Renal pelvis (tissue), 1 donor: ENCODE measurements at regions not wholly inside any gene's neighbourhood (a gene's known extent, or its start where the extent isn't known, plus 50 kb on each side); places are given as distances from the start of the nearest gene placed in this dataset.
"Not testable (repeated sequence)": the region's sequence is repeated elsewhere in the genome, so short reads cannot be mapped to it uniquely, and the experiment has no call there.

Experiments
- DNase-seq: peaks from one replicate; pipeline ENCODE4 v3.0.0-alpha.2; 2013

DNA sequence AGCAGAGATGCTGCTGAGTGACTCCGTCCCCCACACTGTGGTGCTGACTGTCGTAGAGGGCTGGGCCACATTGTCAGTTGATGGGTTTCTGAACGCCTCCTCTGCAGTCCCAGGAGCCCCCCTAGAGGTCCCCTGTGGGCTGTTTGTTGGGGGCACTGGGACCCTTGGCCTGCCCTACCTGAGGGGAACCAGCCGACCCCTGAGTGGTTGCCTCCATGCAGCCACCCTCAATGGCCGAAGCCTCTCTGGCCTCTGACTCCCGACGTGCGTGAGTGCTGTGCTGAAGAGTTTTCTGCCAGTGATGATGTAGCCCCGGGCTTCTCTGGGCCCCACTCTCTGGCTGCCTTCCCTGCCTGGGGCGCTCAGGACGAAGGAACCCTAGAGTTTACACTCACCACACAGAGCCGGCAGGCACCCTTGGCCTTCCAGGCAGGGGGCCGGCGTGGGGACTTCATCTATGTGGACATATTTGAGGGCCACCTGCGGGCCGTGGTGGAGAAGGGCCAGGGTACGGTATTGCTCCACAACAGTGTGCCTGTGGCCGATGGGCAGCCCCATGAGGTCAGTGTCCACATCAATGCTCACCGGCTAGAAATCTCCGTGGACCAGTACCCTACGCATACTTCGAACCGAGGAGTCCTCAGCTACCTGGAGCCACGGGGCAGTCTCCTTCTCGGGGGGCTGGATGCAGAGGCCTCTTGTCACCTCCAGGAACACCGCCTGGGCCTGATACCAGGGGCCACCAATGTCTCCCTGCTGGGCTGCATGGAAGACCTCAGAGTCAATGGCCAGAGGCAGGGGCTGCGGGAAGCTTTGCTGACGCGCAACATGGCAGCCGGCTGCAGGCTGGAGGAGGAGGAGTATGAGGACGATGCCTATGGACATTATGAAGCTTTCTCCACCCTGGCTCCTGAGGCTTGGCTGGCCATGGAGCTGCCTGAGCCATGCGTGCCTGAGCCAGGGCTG is 181.1 kb downstream of the TBC1D2B start:
- DNase-seq = not testable (repeated sequence)

DNA sequence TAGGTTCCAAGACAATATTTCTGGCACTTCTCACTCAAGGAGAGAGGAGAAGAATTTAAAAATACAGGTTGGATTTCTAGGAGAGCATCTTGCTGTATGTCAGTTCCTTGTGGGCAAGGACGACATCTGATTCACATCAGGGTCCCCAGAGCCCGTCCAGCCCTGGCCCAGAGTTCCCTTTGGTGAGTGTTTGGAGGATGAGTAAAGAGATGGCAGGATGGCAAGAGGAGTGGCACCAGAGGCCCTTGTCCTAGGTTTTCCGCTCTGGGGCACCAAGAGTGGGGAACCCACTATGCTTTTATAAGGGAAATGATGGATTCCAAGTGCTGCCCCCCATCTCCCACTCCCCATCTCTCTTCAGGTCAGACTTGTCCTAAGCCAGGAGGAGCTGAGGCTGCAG is 181.8 kb downstream of the TBC1D2B start:
- no peak for DNase-seq

DNA sequence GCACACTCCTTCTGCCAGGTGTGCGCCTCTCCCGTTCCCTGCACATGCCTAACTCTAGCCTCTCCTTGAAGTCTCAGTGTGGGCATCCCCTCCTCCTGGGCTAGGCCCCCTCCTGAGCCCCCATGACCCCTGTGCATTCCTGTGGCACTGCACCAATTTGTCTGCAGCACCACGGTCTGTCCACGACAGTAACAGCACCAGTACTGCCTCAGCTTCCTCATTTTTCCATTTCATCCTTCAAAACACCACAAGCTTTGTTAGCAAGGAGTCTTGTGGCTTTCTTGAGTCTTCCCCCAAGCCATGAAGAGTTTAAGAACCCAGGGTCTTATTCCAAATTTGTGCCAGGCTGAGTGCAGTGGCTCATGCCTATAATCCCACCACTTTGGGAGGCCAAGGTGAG is 182.4 kb downstream of the TBC1D2B start:
- DNase-seq = not testable (repeated sequence)

DNA sequence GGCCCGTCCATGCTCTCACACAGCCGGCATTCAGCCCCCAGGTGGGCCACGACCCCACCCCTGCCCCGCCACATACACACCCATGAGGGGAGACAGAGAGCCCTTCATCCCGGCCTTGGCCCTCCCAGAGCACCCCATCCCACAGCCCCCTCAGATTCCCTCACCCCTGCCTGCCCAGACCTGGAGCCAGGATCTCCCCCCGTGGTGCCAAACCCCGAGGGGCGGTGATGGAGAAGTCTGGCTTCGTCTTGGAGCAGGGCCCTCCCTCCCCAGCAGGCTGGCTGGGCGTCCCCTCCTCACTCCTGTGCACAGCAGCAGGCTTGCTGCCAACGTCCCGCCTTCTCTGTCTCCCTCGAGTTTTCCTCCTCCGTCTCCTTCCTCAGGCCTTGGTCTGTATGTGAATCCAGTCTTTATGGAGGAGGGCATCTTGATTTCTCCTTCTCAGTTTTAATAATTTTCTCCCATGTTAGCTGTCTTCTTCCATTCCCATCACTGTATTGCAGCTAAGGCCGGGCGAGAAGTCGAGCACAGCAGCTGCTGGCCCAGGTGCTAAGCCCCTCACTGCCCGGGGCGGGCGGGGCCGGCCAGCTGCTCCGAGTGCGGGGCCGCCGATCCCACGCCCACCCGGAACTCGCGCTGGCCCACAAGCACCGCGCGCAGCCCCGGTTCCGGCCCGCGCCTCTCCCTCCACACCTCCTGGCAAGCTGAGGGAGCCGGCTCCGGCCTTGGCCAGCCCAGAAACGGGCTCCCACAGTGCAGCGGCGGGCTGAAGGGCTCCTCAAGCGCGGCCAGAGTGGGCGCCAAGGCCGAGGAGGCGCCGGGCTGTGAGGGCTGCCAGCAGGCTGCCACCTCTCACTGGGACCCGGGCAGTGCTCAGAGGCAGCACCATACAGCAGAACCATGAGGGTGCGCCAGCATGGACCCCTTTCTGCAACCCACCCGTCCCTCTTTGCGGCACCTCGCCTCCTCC is 183.6 kb downstream of the TBC1D2B start:
- DNase-seq = not testable (repeated sequence)

DNA sequence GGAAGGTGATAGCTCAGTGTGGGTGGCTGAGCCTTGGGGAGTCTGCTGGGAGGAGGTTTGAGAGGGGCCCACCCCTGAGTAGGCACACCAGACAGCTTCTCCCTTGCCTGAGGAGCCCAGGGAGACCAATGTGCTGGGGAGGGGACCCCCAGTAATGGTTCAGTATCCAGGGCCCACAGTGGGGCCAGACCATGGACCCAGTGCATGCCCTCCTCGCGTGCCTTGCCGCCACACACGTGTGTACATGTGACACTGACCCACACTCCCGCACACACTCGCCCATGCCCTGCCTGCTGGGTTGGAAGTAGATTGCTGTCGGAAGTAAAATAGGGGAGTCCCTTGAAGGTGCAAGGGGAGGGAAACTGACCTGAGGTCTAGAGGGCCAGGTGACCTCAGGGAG is 184.3 kb downstream of the TBC1D2B start:
- not testable (repeated sequence) for DNase-seq

DNA sequence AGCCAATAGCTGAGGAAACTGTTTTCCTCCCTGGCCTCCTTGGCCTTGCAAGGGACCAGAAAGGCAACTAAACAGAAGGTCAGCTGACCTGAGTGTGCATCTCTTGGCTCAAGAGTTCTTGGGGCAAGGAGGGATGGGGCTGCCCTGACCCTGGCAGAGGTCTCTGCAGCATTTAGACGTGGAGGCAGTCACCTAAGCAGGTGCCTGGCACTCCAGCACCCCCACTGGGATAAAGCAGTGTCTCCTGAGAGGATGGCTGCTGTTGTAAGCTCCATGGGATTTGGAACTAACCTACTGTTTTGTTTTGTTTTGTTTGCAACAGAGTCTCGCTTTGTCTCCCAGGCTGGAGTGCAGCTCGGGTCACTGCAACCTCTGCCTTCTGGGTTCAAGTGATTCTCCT is 185.2 kb downstream of the TBC1D2B start:
- DNase-seq = no peak

DNA sequence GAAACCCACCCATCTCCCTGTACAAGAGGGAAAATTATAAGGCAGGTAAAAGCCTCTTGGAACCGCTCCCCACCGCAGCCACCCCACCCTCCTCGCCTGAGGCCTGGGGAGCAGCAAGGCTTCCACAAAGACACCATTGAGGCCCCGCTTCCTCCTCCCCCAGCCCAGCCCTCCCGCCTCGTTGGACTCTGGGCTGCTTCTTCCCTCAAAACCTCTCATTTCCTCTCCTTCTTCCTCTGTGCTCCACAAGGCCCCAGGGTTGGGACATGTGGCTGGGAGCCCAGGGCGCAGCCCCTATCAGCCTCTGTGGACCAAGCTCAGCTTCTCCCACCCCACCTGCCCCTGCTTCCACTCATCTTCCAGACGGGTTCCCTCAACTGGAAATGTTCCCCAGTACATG is 185.6 kb downstream of the TBC1D2B start:
- DNase-seq = not testable (repeated sequence)

DNA sequence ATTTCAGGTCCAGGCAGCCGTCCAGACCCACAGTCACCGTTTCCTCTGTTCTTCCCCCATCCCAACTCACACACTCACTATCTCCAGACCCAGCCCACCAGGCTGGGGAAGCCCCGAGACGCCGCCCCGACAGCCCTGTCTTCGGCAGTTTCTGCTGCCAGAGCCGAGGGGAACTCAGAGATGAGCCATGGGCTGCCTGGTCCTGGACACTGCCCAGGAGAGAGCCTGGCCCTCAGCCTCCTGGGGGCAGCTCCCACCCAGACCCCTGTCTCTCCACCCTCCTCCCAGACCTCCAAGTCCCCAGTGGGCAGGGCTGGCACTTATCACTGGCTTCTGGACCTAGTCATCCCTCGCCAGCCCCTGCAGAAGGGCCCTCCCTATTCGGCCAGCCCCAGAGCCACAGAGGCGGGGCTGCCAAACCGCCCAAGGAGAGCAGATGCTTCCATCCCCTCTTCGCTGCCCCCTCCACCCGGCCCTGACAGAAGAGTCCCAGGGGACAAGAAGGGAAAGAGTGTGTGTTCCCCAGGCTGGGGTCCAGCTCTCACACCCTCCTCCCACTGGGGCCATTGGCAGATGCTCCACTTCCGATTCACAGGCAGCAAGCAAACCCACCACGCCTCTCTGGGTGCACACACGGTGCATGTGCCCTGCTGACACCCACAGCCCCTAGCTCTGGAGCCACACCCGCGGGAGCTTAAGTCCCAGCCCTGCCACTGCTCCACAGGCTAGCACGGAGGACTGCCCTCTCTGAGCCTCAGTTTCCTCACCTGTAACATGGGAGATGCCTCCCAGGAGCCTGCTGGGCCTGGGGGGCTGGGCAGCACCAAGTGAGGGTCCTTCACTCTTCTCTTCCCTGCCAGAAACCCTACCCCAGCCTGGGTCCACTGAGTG is 186.4 kb downstream of the TBC1D2B start:
- not testable (repeated sequence) for DNase-seq

DNA sequence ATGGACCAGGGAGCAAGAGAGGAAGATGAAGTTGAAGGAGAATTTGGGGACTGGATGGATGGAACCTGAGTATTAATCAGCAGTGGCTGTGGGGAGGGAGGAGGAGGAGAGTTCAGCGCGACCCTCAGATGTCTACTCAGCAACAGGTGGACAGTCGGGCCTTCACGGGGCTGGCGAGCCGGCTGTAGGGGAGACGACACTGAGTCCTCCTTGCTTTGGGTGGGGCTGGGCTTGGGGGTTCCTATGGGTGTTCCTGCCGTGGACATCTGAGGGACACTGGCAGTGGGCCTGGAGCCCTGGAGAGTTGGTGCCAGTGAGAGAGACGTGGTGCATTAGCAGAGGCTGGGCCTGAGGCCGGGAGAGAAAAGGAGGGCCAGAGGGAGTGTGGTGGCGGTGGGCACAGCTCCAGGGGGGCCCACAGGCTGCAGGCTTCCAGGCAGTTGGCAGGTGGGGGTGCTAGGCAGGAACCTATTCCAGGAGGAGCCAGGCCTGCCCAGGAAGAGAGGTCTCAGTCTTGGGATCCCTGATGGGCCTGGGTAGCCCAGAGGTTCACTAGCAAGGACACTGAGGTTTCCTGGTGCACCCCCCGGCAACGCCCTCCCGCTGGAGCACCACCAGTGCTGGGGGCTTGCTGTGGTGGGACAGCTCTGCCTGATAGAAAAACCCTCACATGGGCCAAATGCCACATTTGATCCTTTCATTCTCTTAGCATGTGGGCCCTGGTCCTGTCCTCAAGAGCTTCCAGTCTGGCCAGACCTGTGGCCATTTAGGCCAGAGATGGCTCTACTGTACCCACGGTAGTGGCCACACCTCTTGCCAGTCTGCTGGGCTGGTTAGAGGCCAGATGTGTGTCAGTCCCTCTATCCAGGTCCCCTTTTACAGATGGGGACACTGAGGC is 187.4 kb downstream of the TBC1D2B start:
- not testable (repeated sequence) for DNase-seq

DNA sequence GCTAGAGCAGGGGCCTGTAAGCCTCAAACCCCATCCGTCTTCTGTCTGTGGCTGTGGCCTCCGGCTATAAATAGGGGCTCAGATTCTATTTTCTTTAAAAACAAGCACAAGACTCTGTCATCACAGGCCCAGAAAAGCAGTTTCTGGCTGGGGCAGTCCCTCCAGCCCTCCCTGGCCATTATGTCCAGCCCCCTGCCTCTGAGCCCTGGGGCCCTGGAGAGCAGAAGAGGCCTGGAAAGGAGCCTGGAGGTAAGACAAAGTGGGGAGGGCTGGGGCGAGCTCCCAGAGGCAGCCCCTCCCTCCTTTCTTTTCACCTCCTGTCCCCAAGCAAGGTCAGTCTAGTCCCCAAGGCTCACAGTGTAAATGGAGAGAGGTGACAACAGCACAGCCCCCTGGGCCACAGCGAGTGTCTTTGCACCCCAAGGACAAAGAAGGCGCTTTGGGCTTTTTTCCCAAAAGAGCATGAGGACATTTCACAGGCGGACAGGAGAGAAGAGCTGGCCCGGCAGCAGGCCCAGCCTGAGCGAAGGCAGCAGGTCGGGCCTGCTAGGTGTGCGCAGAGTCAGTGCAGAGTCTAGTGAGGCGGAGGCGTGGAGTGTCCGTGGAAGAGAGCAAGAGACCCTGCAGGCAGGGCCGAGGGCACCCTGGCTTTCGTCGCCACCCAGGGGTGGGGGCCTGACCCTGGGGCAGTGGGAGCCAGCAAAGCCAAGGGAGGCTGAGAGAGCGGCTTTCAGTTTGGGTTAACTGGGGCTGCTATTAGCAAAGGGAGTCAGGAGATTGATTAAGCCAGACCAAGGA is 188.3 kb downstream of the TBC1D2B start:
- no peak for DNase-seq

DNA sequence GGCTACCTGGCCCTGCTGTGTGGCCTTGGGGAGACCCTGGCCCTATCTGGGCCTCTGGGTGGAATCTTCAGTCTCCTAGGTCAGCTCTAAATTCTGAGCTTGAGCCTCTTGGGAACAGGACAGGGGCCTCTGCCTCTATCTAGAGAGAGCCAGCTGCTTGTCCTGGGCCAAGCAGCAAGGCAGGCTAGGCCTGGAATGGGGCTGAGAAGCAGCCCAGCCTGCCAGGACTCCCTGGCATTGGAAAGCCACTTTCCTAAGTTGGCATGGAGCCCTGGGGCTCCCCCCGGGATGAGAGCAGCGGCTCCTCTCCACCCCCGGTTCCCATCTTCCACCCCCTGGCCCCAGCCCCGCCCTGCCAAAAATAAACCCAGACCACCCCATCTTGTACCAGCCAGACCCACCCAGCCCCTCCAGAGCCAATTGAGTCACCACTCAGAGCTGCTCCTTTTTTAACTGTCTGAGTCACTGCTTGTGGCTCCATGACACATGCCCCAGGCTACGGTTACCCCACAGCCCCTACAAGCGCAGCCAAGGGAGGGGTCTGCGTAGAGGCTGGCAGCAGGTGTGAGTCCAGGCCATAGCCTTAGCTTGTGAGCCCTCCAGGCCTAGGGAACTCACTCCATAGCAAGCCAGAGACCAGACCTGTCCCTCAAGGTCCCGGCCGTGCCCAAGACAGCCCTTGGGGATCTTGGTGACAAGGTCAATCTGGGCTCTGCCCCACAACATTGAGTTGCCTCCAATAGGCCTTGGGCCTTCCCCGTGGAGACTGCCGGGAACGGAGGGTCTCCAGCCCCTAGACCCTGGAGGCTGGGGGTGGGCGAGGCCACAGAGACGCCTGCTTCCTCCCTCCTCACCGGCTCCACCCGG is 189.7 kb downstream of the TBC1D2B start:
- not testable (repeated sequence) for DNase-seq

DNA sequence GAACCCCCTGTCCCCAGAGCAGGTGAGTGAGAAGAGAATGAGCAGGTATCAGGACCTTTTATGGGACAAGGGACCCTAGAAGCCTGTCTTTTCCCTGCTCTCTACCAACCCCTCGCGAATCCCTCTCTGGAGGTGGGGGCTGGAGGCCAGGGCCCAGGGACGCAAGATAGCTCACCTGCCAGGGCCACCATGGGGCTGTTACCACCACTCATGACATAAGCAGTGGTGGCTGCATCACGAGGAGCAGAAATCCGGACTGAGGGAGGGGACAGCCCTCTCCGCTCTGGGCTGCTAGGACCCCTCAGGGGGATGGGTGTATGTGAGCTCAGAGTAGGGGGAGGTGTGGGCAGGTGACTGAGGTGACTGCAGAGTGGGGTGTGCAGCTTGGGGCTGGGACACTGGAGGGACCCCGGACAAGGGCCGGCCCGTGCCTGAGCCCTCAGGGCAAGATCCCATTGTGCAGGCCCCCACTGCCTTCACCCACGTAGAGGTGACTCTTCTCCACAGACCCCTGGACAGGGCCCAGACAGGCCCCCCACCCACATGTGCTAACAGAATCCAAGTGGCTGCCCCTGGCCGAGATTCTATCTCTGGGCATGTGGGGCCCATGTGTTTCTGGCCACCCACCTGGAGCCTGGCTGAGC is 190.6 kb downstream of the TBC1D2B start:
- DNase-seq = no peak

DNA sequence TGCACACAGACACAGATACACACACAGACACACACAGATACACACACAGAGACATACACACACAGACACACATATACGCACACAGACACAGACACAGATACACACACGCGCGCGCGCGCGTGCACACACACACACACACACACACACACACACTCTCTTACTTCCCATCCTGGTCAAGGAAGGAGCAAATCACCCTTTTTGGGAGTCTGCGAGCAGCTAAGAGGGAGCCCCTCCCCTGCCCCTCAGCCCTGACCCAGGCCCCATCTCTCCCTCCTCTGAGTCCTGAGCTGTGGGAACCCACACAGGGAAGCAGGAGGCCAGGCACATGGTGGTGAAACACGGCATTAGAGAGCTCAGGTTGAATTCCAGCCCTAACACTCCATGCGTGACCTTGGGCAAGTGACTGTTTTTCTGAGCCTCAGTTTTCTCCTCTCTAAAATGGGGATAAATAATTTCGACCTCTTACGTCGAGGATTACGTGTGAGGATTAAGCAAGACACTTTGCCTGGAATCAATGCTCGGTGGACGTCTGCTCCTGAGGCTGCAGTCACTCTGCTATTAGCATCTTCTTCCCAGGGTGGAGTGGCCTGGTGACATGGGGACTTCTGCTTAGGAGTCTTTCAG is 191.5 kb downstream of the TBC1D2B start:
- DNase-seq = not testable (repeated sequence)

DNA sequence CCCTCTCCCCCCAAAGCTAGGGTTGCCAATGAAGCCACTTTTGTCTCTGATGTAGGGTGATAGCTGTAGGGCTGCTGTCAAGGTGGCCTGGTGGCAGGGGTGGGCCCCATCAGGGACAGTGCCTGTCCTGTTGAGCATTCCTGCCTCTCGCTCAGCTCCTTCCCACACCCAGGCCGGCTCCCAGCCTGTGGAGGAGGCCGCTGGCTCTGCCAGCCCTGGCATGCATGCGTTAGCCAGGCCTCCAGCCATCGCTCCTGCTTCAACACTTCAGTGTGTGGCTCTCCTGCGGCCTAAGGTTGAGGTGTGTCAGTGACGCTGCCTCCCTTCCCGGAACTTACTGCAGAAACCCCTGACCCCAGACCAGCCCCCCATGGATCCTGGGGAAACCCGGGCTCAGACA is 194.5 kb downstream of the TBC1D2B start:
- not testable (repeated sequence) for DNase-seq

DNA sequence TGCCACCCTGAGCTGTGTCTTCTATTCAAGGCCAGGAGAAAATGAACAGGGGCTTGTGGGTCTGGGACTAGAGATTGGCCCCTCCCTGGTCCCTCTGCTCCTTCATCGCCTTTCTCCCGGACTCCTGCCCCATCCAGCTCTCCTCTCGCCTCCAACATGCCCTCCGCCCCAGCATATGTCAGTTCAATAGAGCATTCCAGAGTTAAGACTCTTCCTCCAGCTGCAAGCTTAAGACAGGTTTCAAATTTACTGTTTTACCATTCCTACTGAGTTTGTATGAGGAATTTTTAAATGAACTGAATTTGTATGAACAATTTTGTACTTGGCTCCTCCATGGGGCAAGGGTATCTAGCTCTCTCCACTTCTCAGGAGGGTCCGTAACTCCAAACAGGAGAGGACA is 195.6 kb downstream of the TBC1D2B start:
- no peak for DNase-seq

DNA sequence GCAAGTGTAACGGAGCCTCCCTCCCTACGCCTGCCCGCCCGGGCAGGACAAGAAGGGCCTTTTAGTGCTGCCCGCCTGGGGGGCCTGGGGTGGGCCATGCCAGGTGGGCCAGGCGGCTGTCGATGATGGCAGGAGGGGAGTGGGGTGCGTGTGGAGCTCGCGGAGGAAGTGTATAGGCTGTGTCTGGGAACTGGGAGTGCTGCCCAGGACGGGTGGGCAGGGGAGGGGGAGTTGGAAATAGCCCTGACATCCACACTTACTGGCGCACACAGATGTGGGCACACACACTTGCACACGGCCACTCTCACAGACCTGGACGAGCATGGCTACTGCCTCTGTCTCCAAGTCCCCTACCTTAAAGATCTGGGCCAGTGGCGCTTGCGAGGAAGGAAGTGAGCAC is 196.0 kb downstream of the TBC1D2B start:
- DNase-seq = not testable (repeated sequence)

DNA sequence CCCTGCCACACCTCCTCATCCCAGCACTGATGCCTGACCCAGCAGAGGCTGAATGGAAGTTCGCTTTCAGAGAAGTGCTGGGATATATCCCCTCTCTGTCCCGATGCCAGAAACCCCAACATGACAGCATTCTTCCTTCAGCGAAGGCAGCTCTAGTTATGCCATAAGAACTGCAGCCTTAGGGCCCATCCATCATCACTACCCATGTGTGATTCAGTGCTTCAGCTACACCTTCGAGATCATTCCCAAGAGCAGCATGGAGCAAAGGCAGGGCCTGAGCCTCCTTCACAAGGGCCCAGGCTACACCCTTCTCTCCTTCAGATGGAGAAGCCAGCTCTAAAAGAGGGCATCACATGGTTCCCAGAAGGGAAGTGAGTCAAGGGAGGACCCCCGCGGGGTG is 198.0 kb downstream of the TBC1D2B start:
- DNase-seq = not testable (repeated sequence)
